K562 (cell line): ENCODE measurements at regions not wholly inside any gene's neighbourhood (a gene's known extent, or its start where the extent isn't known, plus 50 kb on each side); places are given as distances from the start of the nearest gene placed in this dataset.

Source experiments
- HNRNPL ChIP-seq: fragments of 200-400 bp; formaldehyde crosslinking; IDR thresholded peaks from 2 replicates; pipeline ENCODE4 v1.6.1; 2017; ENCODE audit warnings: low read depth, mild to moderate bottlenecking, low read length
- RBBP5 ChIP-seq: fragments of 200-600 bp; sonication (generic); IDR thresholded peaks from 2 replicates; pipeline ENCODE4 v1.6.1; 2012; ENCODE audit warnings: borderline replicate concordance, mild to moderate bottlenecking, low read length, control low read depth, inconsistent platforms; ENCODE audit not compliant: insufficient read depth, poor library complexity, severe bottlenecking
- TCF3 ChIP-seq: sonication (generic); formaldehyde crosslinking; IDR thresholded peaks from 2 replicates; pipeline ENCODE4 v1.4.0; 2020; ENCODE audit warnings: mild to moderate bottlenecking, missing genetic modification reagents
- ZC3H11A ChIP-seq: IDR thresholded peaks from 2 replicates; pipeline ENCODE4 v1.6.1; 2012; ENCODE audit warnings: low read depth, low read length, improper control_type of control experiment
- TF ChIP-seq, protein P1 (sequence below), 2 experiments: fragments of 450-650 bp; formaldehyde crosslinking in 1 of 2; IDR thresholded peaks; 2 replicates each; pipeline versions ENCODE4 v1.4.0 to v1.6.1; 2014 to 2020; ENCODE audit warnings: mild to moderate bottlenecking in 2 of 2, borderline replicate concordance in 1 of 2, low read depth in 1 of 2
- TF ChIP-seq, protein P2 (sequence below): sonication (generic); formaldehyde crosslinking; IDR thresholded peaks from 2 replicates; pipeline ENCODE4 v1.8.1; 2023; ENCODE audit warnings: mild to moderate bottlenecking, missing genetic modification reagents, moderate library complexity
- TF ChIP-seq, protein P3 (sequence below), 3 experiments: IDR thresholded peaks in 2 of 3; conservative IDR thresholded peaks in 1 of 3; 2 replicates each; pipeline ENCODE4 v1.5.1; 2011 to 2012; ENCODE audit warnings: low read length in 3 of 3, mild to moderate bottlenecking in 3 of 3, control low read depth in 2 of 3, improper control_type of control experiment in 1 of 3, inconsistent platforms in 1 of 3, low read depth in 1 of 3, mixed read lengths in 1 of 3, moderate library complexity in 1 of 3; ENCODE audit not compliant: insufficient read depth in 2 of 3
- TF ChIP-seq, protein P4 (sequence below): fragments of 250-450 bp; sonication (Bioruptor Pico); IDR thresholded peaks from 2 replicates; pipeline ENCODE4 v1.5.0; 2020; ENCODE audit warnings: mild to moderate bottlenecking, borderline replicate concordance

DNA sequence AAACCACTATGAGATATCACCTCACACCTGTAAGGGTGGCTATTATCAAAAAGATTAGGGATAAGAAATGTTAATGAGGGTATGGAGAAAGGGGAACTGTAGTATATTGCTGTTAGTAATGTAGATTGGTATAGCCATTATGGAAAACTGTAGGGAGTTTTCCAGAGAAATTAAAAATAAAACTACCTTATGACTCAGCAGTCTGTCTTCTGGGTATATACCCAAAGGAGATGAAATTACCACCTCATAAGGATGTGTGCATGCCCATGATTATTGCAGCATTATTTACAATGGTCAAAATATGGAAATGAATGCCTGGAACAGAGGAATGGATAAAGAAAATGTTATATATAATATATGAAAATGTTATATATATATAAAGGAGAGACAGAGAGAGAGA, 303.8 kb downstream of the METTL15 start:
- TF ChIP-seq, protein P1, sequence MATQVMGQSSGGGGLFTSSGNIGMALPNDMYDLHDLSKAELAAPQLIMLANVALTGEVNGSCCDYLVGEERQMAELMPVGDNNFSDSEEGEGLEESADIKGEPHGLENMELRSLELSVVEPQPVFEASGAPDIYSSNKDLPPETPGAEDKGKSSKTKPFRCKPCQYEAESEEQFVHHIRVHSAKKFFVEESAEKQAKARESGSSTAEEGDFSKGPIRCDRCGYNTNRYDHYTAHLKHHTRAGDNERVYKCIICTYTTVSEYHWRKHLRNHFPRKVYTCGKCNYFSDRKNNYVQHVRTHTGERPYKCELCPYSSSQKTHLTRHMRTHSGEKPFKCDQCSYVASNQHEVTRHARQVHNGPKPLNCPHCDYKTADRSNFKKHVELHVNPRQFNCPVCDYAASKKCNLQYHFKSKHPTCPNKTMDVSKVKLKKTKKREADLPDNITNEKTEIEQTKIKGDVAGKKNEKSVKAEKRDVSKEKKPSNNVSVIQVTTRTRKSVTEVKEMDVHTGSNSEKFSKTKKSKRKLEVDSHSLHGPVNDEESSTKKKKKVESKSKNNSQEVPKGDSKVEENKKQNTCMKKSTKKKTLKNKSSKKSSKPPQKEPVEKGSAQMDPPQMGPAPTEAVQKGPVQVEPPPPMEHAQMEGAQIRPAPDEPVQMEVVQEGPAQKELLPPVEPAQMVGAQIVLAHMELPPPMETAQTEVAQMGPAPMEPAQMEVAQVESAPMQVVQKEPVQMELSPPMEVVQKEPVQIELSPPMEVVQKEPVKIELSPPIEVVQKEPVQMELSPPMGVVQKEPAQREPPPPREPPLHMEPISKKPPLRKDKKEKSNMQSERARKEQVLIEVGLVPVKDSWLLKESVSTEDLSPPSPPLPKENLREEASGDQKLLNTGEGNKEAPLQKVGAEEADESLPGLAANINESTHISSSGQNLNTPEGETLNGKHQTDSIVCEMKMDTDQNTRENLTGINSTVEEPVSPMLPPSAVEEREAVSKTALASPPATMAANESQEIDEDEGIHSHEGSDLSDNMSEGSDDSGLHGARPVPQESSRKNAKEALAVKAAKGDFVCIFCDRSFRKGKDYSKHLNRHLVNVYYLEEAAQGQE (IDR thresholded peaks at IDR 0.05; ENCODE audit: borderline replicate concordance) = no peak
- TF ChIP-seq, protein P1 (CRISPR knock-in tag; IDR thresholded peaks at IDR 0.05; ENCODE audit: low read depth) = no peak
- TF ChIP-seq TCF3 (no peak), HNRNPL (no peak), ZC3H11A (no peak), RBBP5 (no peak)
- TF ChIP-seq, protein P2, sequence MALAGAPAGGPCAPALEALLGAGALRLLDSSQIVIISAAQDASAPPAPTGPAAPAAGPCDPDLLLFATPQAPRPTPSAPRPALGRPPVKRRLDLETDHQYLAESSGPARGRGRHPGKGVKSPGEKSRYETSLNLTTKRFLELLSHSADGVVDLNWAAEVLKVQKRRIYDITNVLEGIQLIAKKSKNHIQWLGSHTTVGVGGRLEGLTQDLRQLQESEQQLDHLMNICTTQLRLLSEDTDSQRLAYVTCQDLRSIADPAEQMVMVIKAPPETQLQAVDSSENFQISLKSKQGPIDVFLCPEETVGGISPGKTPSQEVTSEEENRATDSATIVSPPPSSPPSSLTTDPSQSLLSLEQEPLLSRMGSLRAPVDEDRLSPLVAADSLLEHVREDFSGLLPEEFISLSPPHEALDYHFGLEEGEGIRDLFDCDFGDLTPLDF (CRISPR knock-in tag) = no peak
- TF ChIP-seq, protein P3, sequence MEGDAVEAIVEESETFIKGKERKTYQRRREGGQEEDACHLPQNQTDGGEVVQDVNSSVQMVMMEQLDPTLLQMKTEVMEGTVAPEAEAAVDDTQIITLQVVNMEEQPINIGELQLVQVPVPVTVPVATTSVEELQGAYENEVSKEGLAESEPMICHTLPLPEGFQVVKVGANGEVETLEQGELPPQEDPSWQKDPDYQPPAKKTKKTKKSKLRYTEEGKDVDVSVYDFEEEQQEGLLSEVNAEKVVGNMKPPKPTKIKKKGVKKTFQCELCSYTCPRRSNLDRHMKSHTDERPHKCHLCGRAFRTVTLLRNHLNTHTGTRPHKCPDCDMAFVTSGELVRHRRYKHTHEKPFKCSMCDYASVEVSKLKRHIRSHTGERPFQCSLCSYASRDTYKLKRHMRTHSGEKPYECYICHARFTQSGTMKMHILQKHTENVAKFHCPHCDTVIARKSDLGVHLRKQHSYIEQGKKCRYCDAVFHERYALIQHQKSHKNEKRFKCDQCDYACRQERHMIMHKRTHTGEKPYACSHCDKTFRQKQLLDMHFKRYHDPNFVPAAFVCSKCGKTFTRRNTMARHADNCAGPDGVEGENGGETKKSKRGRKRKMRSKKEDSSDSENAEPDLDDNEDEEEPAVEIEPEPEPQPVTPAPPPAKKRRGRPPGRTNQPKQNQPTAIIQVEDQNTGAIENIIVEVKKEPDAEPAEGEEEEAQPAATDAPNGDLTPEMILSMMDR (IDR thresholded peaks at IDR 0.05 in 2 of 3, conservative IDR thresholded peaks at IDR 0.05 in 1 of 3; ENCODE audit: insufficient read depth in 2 of 3, low read depth in 1 of 3, low read length in 3 of 3) = no peak
- TF ChIP-seq, protein P4, sequence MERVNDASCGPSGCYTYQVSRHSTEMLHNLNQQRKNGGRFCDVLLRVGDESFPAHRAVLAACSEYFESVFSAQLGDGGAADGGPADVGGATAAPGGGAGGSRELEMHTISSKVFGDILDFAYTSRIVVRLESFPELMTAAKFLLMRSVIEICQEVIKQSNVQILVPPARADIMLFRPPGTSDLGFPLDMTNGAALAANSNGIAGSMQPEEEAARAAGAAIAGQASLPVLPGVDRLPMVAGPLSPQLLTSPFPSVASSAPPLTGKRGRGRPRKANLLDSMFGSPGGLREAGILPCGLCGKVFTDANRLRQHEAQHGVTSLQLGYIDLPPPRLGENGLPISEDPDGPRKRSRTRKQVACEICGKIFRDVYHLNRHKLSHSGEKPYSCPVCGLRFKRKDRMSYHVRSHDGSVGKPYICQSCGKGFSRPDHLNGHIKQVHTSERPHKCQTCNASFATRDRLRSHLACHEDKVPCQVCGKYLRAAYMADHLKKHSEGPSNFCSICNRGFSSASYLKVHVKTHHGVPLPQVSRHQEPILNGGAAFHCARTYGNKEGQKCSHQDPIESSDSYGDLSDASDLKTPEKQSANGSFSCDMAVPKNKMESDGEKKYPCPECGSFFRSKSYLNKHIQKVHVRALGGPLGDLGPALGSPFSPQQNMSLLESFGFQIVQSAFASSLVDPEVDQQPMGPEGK (CRISPR knock-in tag) = no peak
